Testis (tissue), 2 donors: ENCODE measurements at regions not wholly inside any gene's neighbourhood (a gene's known extent, or its start where the extent isn't known, plus 50 kb on each side); places are given as distances from the start of the nearest gene placed in this dataset.
A peak's percentile ranks its signal among the peaks of the same experiment; 100 is the strongest.

Source experiments
- DNase-seq: peaks from one replicate; pipeline ENCODE4 v3.0.0-alpha.2; 2019
- H3K27ac ChIP-seq, 2 donors: fragments of 200-600 bp; sonication (generic); one replicate each; pipeline ENCODE4 v1.5.1; 2019
- H3K27me3 ChIP-seq: fragments of 200-600 bp; sonication (generic); one replicate; pipeline ENCODE4 v1.5.1; 2019
- H3K36me3 ChIP-seq: fragments of 200-600 bp; sonication (generic); one replicate; pipeline ENCODE4 v1.5.1; 2017; ENCODE audit warnings: low read depth; ENCODE audit errors: missing control alignments
- H3K4me1 ChIP-seq: fragments of 200-600 bp; sonication (generic); one replicate; pipeline ENCODE4 v1.5.1; 2019
- H3K4me3 ChIP-seq, 2 donors: fragments of 200-600 bp; sonication (generic); one replicate each; pipeline ENCODE4 v1.5.1; 2017 to 2019
- H3K9me3 ChIP-seq: fragments of 200-600 bp; sonication (generic); one replicate; pipeline ENCODE4 v1.5.1; 2017
- CTCF ChIP-seq, 3 experiments: fragments of 450-650 bp in 2 of 3; fragments of 200-600 bp in 1 of 3; sonication (generic) in 1 of 3; IDR thresholded peaks; one replicate each; pipeline ENCODE4 v1.5.1; 2016 to 2019; ENCODE audit warnings: antibody characterized with exemption in 3 of 3, mild to moderate bottlenecking in 2 of 3, moderate library complexity in 1 of 3
- POLR2A ChIP-seq: fragments of 450-650 bp; IDR thresholded peaks from one replicate; pipeline ENCODE4 v1.6.1; 2017; ENCODE audit warnings: antibody characterized with exemption, mild to moderate bottlenecking, moderate library complexity
- WGBS, 2 donors: methylation state at CpG; one replicate each; pipeline ENCODE4 v1.1.5; 2018; 5-methylcytosine and 5-hydroxymethylcytosine counted together
- intact Hi-C: fragments of 100-400 bp; cut with DNase I; formaldehyde crosslinking; loops from one replicate; pipeline ENCODE4 v1.15.1; 2023; ENCODE audit warnings: low total_unique reads

- no peak for TF ChIP-seq CTCF (IDR thresholded peaks at IDR 0.05)
- TF ChIP-seq POLR2A = no peak
- H3K27ac ChIP-seq = no peak overlapping the region
- H3K9me3 ChIP-seq = no peaks in the 10 kb centered on the region
Measured at GRCh38 chr3:94317017-94317416, 254.2 kb downstream of the NSUN3 start.

GRCh38 chr3:94323596-94323995, 260.7 kb downstream of the NSUN3 start:
- intact Hi-C loops = no loop called here
- TF ChIP-seq POLR2A (no peak), CTCF (IDR thresholded peaks at IDR 0.05) (no peak)
- DNase-seq = no peak
- Histone ChIP-seq H3K4me3 (no peak overlapping the region), H3K4me1 (no peaks in the 10 kb centered on the region), H3K27ac (no peak overlapping the region), H3K9me3 (no peaks in the 10 kb centered on the region), H3K27me3 (no peaks in the 10 kb centered on the region), H3K36me3 (no peaks in the 10 kb centered on the region)
- 89 to 90% methylated on average over 2 of the region's 2 CpGs for WGBS, 2 donors

More at GRCh38 chr3:94317017-94317416, 254.2 kb downstream of the NSUN3 start:
- Histone ChIP-seq H3K4me3 (no peak overlapping the region), H3K27me3 (no peaks in the 10 kb centered on the region), H3K36me3 (no peaks in the 10 kb centered on the region), H3K4me1 (no peaks in the 10 kb centered on the region)
- no peak for DNase-seq
- 48 to 74% methylated on average over 1 of the region's 1 CpG for WGBS, 2 donors
- intact Hi-C loops = no loop called here

GRCh38 chr3:94331831-94332230, 269.0 kb downstream of the NSUN3 start:
- Histone ChIP-seq H3K27ac (no peak overlapping the region), H3K9me3 (no peaks in the 10 kb centered on the region), H3K4me3 (no peak overlapping the region), H3K36me3 (no peaks in the 10 kb centered on the region), H3K4me1 (no peaks in the 10 kb centered on the region), H3K27me3 (no peaks in the 10 kb centered on the region)
- DNase-seq = no peak
- intact Hi-C loops = no loop called here
- TF ChIP-seq CTCF (IDR thresholded peaks at IDR 0.05) (no peak), POLR2A (no peak)
- WGBS, 2 donors = 86 to 92% methylated on average over 1 of the region's 1 CpG

- Histone ChIP-seq H3K27me3 (no peaks in the 10 kb centered on the region), H3K9me3 (no peaks in the 10 kb centered on the region), H3K4me1 (no peaks in the 10 kb centered on the region), H3K27ac (no peak overlapping the region), H3K36me3 (no peaks in the 10 kb centered on the region), H3K4me3 (no peak overlapping the region)
- 59 to 61% methylated on average over 4 of the region's 4 CpGs for WGBS, 2 donors
- DNase-seq = no peak
- intact Hi-C loops = no loop called here
- TF ChIP-seq POLR2A (no peak), CTCF (IDR thresholded peaks at IDR 0.05) (peak in 2 of 3 experiments; percentile 15 to 17)
Measured at GRCh38 chr3:94336046-94336753, 273.3 kb downstream of the NSUN3 start.

- intact Hi-C loops = no loop called here
- Histone ChIP-seq H3K4me3 (no peak overlapping the region), H3K36me3 (no peaks in the 10 kb centered on the region), H3K27me3 (no peaks in the 10 kb centered on the region), H3K4me1 (no peaks in the 10 kb centered on the region), H3K27ac (no peak overlapping the region), H3K9me3 (no peaks in the 10 kb centered on the region)
- 89 to 91% methylated on average over 13 of the region's 13 CpGs for WGBS, 2 donors
- no peak for DNase-seq
- TF ChIP-seq CTCF (IDR thresholded peaks at IDR 0.05) = no peak
- no peak for TF ChIP-seq POLR2A
Measured at GRCh38 chr3:94345101-94345500, 282.2 kb downstream of the NSUN3 start.
